GM18951 (cell line): ENCODE measurements at regions not wholly inside any gene's neighbourhood (a gene's known extent, or its start where the extent isn't known, plus 50 kb on each side); places are given as distances from the start of the nearest gene placed in this dataset.
"Not testable (repeated sequence)": the region's sequence is repeated elsewhere in the genome, so short reads cannot be mapped to it uniquely, and the experiment has no call there.

ENCODE experiments used
- POLR2A ChIP-seq: IDR thresholded peaks from 4 replicates; pipeline ENCODE4 v1.6.1; 2011; ENCODE audit warnings: mild to moderate bottlenecking; ENCODE audit not compliant: insufficient read length, insufficient read depth; ENCODE audit errors: extremely low read depth
- in situ Hi-C: fragments of 300-500 bp; cut with MboI; formaldehyde crosslinking; loops from one replicate; pipeline ENCODE4 v1.12.0; 2022; ENCODE audit warnings: low sequenced_read_pairs, mixed read lengths, inconsistent platforms; ENCODE audit not compliant: unreplicated experiment

DNA sequence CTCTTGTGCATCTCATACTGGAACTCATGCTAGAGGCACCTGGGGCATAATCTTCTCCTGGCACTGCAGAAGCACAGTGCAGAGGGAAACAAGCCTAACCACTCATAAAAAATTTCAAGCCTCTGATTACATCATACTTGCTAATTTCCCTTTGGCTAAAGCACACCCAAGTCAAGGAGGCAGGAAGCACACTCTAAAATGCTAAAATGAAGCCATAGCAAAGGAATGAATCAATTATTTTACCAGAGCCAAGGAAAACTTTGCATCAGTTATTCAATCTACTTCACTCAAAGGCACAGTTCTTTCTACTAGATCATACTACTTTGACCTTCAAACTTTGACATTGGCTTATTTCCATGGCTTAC lies 79.6 kb upstream of the SPOPL start:
- TF ChIP-seq POLR2A: no peak
- in situ Hi-C loops: no loop called here

DNA sequence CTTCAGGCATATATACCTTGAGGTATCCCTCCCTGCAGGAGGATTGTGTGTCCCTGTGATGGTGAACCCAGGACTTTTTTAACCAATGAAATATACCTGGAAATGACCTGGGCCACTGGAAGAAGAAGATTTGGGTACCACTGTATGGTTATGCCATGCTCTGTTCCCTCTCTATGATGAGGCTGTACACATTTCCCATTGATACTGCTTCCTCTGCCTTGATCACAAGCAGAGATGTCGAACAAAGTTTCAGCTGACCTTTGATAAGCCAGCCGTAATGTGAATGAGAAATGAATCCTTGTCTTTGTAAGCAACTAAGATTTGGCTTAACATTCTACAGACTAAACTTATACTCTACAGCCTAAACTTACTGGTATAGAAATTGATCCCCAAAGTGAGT lies 78.4 kb upstream of the SPOPL start:
- in situ Hi-C loops: no loop called here
- TF ChIP-seq POLR2A: no peak

DNA sequence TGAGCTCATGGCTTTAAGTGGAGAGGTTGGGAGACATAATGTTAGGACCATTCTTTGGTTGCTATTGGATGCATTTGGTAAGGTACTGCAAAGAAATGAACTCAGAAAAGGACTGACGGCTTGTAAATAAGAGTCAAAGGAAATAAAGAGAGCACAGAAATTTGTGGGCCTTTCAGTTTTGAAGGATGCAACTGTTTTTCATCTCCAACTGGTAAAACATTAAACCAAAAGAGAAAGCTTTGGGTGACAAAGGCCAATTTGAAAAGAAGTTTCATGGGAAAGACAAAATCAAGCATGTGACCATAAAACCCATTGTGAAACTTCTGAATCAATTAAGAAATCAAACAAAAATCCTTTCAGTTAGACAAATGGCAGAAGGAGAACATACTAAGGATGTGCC lies 77.8 kb upstream of the SPOPL start:
- in situ Hi-C loops: no loop called here
- TF ChIP-seq POLR2A: no peak

DNA sequence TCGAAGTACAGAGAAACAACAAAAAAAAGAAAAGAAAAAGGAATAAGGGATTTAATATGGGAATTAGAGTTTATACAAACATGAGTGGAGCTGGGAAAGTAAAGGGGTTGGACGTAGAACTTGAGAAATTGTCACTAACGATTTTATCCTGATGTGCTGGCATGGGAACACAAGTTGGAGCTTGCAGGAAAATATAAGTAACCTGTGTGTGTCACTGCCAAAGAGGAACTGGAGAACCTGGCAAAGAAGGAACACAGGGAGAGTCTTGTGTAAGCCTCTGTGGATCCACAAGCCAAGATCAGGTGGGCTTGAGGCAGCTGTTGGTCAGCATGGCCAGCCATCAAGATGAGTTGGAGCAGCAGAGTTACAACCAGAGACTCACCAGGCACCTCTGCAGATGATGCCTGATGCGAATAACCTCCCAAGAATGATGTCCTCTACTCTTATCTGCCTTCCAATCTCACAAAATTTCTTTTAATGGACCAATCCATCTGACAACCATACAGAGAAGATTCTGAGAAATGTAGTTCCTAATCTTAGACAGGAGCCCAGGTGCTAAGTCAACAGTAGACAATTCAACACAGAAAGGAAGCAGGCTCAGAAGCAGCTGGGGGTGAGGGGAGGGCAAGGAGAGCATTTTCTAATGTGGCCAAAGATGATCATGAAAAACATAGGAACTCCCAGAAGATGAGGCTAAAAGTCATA lies 77.0 kb upstream of the SPOPL start:
- in situ Hi-C loops: no loop called here
- TF ChIP-seq POLR2A: no peak

DNA sequence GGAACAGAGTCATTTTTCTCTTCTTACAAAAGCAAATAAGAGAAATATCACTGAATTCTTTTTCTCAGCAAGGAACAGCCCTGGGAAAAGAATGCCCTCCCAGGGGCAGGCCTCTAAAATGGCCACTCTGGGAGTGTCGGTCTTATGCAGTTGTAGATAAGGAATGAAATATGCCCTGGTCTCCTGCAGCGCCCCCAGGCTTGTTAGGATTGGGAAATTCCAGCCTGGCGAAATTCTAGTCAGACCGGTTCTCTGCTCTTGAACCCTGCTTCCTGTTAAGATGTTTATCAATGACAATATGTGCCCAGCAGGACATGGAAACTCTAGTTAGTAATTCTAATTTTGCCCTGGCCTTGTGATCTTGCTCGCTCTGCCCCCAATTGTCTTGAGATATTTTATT lies 75.5 kb upstream of the SPOPL start:
- in situ Hi-C loops: not testable (repeated sequence)

DNA sequence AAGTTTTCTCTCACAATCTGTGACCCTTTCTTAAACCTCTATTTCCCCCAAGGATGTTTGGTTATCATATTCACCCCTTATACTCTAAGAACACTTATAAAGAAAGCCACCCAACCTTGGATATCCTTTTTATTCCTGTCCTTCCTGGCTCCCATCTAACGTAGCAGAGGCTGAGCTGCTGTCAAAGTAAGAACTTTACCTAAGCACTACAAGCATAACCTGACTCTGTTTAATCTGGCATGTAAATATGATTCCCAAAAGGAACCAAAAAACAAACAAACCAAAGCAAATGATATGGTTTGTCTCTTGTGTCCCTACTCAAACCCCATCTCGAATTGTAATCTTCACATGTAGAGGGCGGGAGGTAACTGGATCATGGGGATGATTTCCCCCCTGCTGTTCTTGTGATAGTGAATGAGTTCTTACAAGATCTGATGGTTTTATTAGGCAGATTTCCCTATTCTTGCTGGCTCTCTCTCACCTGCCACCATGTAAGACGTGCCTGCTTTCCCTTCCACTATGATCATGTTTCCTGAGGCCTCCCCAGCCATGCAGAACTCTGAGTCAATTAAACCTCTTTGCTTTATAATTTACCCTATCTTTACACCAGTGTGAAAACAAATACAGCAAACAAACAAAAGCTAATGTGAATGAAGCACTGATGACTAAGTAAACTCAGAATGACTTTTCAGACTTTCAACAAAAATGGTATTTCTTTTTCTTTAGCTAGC lies 72.7 kb upstream of the SPOPL start:
- no peak for TF ChIP-seq POLR2A
- in situ Hi-C loops: no loop called here

DNA sequence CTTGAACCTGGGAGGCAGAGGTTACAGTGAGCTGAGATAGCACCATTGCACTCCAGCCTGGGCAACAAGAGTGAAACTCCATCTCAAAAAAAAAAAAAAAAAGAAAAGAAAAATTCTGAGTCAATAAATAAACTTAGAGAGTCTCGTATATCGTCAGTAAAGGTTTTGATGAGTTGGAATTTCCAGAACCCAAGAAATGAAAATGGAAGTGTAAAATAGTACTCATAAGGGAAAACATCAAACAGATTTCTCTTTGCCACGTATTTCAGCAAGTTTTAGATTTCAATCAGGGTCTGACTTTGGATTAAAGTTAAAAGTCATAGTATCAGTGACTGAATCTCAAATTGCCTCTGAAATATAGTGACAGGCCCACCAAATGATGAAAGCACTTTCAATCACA lies 71.4 kb upstream of the SPOPL start:
- in situ Hi-C loops: no loop called here

DNA sequence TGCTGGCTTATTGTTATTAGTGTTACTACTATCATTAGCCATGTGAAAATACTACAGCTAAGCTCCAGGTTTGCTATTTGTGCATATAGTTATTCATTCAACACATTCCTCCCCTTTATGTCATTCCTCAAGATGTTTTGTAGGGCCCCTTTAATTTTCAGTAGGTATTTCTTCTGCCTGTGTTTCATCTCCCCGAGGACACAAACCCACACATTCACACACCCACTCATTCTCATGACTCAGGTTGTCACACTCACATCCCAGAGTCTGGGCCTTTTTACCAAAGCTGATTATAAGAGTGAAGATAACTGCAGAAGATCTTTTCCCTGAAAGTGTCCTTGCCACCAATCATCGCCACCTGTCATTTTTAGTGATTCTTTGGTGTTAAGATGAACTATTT lies 68.6 kb upstream of the SPOPL start:
- no peak for TF ChIP-seq POLR2A
- in situ Hi-C loops: no loop called here

More for the DNA sequence above, 71.4 kb upstream of the SPOPL start:
- TF ChIP-seq POLR2A: no peak

DNA sequence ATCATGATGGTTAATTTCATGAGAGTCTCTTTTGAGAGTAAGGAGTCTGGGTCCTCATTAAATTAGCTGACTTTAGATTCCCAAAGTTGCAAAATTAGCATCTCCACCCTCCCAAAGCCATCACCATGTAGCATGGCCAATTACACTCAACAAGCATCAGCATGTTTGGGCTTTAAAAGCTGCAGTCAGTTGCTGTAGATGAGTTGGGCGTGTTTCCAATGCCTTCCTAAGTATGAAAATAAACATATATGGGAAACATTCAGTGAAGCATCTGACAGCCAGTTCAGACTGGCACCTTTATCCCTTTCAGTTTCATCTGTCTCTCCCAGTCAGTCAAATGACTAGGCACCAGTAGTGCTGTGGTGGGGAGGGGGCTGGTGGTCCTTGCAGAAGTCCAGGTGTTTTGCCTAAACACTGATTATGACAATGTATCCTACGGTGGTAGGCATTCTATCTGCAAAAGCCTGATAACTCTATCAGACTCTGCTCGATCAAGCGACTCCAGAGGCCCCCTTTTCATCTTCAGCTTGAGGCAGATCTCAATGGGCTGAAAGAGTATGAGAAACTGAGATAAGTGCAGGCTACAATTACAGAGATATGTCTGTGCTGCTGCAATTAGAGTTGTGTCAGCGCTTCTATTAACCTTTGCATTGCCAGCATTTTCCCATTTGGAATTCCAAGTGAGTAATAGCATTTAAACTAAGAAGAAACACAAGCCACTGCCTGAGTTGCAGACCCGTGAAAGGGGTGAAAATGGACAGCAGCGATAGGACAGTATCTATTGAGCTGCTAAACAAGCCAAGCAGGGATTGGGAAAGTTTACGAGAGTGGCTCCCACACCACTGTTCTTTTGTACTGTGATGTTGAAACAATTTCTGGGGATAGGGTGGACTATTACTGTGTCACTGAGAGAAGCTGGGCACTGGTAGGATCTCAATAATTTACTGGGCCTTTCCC lies 67.3 kb upstream of the SPOPL start:
- TF ChIP-seq POLR2A: no peak
- in situ Hi-C loops: no loop called here

DNA sequence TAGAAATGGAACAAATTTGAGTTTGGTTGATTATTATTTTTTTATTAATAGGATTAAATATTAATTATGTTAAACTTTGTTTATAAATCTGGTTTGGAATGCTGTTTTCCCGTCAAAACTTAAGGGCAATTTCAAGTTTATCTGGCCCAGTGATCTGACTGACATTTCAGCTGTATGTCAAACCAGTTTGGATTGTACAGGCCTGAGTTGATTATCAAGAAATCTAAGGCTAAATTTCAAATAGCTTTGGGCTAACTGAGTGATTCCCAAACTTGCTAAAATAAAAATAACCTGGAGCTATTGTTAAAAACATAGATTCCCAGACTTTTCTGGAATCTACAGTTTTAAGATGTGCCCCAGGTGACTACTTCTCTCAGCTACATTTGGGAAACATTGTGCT lies 65.9 kb upstream of the SPOPL start:
- no peak for TF ChIP-seq POLR2A
- in situ Hi-C loops: no loop called here

DNA sequence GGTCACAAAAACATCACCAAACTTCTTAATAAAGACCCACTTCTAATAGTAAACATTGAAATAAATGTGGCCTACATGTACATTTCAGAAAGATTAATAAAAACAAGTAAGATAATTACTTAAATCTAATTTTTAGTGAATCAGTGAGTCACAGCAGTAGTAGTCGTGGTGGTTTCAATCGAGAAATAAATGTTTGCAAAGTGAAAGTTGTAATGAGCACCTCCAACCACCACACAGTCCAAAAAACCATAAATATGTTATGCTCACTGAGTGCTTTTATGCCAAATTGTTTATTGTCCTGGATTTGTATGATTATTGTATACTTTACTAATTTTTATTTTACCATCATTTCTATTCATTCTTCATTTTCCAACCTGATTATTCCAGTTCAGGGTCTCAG lies 61.8 kb upstream of the SPOPL start:
- in situ Hi-C loops: no loop called here
- no peak for TF ChIP-seq POLR2A

DNA sequence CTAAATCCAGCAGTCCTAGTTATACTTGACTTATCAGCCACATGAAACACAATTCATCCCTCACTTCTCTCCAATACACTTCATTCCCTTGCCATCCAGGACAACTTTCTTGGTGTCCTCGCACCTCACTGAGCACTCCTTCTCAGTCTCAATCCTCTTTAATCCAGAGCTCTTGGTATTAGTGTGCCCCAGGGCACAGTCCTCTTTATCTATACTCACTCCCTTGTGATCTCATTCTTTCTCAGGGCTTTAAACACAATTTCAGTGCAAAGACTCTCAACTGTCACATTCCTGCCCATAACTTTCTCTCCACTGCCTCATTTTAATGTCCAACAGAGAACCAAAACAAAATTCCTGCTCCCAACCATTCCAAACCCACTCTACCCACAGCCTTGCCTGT lies 60.8 kb upstream of the SPOPL start:
- TF ChIP-seq POLR2A: no peak

DNA sequence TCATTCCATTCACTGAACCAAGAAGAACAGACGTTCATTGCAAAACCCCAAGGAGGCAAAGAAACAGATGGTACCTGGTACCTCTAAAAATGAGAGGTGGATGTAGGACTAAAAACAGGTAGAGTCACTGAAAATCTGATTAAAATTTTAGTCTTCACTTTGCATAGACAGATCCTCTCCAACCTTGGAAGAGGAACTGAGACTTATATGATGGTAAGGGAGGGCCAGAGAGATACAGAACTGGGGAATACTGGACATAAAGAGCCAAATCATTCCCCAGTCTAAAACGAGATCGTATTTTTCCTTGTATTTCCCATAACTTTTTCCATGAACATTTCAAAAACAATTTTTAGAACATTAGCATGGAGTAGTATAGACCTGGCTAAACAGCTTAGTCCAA lies 59.7 kb upstream of the SPOPL start:
- no peak for TF ChIP-seq POLR2A
- in situ Hi-C loops: no loop called here

More for the DNA sequence above, 60.8 kb upstream of the SPOPL start:
- in situ Hi-C loops: no loop called here
